K562 (cell line): ENCODE measurements at regions not wholly inside any gene's neighbourhood (a gene's known extent, or its start where the extent isn't known, plus 50 kb on each side); places are given as distances from the start of the nearest gene placed in this dataset.
A peak's percentile ranks its signal among the peaks of the same experiment; 100 is the strongest.

ENCODE experiments used
- ARID3A ChIP-seq: IDR thresholded peaks from 2 replicates; pipeline ENCODE4 v1.6.1; 2012; ENCODE audit warnings: low read depth, low read length, improper control_type of control experiment, borderline replicate concordance
- BACH1 ChIP-seq: fragments of 200-800 bp; sonication (Bioruptor generic); IDR thresholded peaks from 2 replicates; pipeline ENCODE4 v1.6.1; 2016; ENCODE audit warnings: missing genetic modification characterization, missing compliant biosample characterization
- FOXA3 ChIP-seq, 2 experiments: fragments of 450-650 bp in 1 of 2; sonication (generic) in 1 of 2; formaldehyde crosslinking; IDR thresholded peaks in 1 of 2; conservative IDR thresholded peaks in 1 of 2; 2 replicates each; pipeline versions ENCODE4 v1.4.0 to v1.8.0; 2020 to 2022; ENCODE audit warnings: mild to moderate bottlenecking in 2 of 2, missing genetic modification reagents in 1 of 2
- GTF2A2 ChIP-seq: IDR thresholded peaks from 2 replicates; pipeline ENCODE4 v1.6.1; 2016; ENCODE audit warnings: mild to moderate bottlenecking, missing genetic modification characterization, missing compliant biosample characterization
- NFATC3 ChIP-seq: fragments of 450-650 bp; IDR thresholded peaks from 2 replicates; pipeline ENCODE4 v1.6.1; 2017; ENCODE audit warnings: mild to moderate bottlenecking
- NRF1 ChIP-seq, 2 experiments: fragments of 450-650 bp; IDR thresholded peaks in 1 of 2; conservative IDR thresholded peaks in 1 of 2; 2 replicates each; pipeline ENCODE4 v1.6.1; 2014; ENCODE audit warnings: mild to moderate bottlenecking in 2 of 2
- PHF8 ChIP-seq: fragments of 200-600 bp; sonication (generic); IDR thresholded peaks from 2 replicates; pipeline ENCODE4 v1.6.1; 2012; ENCODE audit warnings: mixed run types, mild to moderate bottlenecking, inconsistent platforms, low read length, moderate library complexity, borderline replicate concordance
- RBBP5 ChIP-seq: fragments of 200-600 bp; sonication (generic); IDR thresholded peaks from 2 replicates; pipeline ENCODE4 v1.6.1; 2012; ENCODE audit warnings: borderline replicate concordance, mild to moderate bottlenecking, low read length, control low read depth, inconsistent platforms; ENCODE audit not compliant: insufficient read depth, poor library complexity, severe bottlenecking
- SETDB1 ChIP-seq: IDR thresholded peaks from one replicate; pipeline ENCODE4 v1.6.1; 2012; ENCODE audit warnings: low read length, control low read depth, inconsistent platforms
- STAT5B ChIP-seq: fragments of 250-450 bp; sonication (Bioruptor Pico); IDR thresholded peaks from 2 replicates; pipeline ENCODE4 v1.8.0; 2021; ENCODE audit warnings: mild to moderate bottlenecking, inconsistent platforms
- ZC3H8 ChIP-seq: fragments of 450-650 bp; IDR thresholded peaks from 2 replicates; pipeline ENCODE4 v1.6.1; 2017
- ZNF165 ChIP-seq: fragments of 250-450 bp; sonication (Bioruptor Pico); IDR thresholded peaks from 2 replicates; pipeline ENCODE4 v1.4.0; 2020; ENCODE audit warnings: borderline replicate concordance
- ZNF224 ChIP-seq: sonication (generic); formaldehyde crosslinking; IDR thresholded peaks from 2 replicates; pipeline ENCODE4 v1.8.0; 2022; ENCODE audit warnings: mild to moderate bottlenecking, missing genetic modification reagents
- ZNF263 ChIP-seq: sonication (generic); formaldehyde crosslinking; IDR thresholded peaks from 2 replicates; pipeline ENCODE4 v1.8.0; 2022; ENCODE audit warnings: mild to moderate bottlenecking, missing genetic modification reagents, borderline replicate concordance
- ZNF408 ChIP-seq: fragments of 250-450 bp; sonication (Bioruptor Pico); IDR thresholded peaks from 2 replicates; pipeline ENCODE4 v1.4.0; 2020; ENCODE audit warnings: low read depth, mild to moderate bottlenecking, moderate library complexity
- ZNF41 ChIP-seq: fragments of 250-450 bp; sonication (Bioruptor Pico); conservative IDR thresholded peaks from 2 replicates; pipeline ENCODE4 v1.4.0; 2020; ENCODE audit warnings: mild to moderate bottlenecking
- ZNF639 ChIP-seq, 2 experiments: fragments of 200-800 bp in 1 of 2; sonication (Bioruptor generic) in 1 of 2; sonication (generic) in 1 of 2; formaldehyde crosslinking in 1 of 2; IDR thresholded peaks in 1 of 2; conservative IDR thresholded peaks in 1 of 2; 2 replicates each; pipeline versions ENCODE4 v1.5.0 to v1.6.1; 2016 to 2020; ENCODE audit warnings: missing compliant biosample characterization in 1 of 2, missing genetic modification characterization in 1 of 2, missing genetic modification reagents in 1 of 2
- ZNF699 ChIP-seq: fragments of 250-450 bp; sonication (Bioruptor Pico); IDR thresholded peaks from 2 replicates; pipeline ENCODE4 v1.8.0; 2021; ENCODE audit warnings: mild to moderate bottlenecking, moderate library complexity; ENCODE audit not compliant: insufficient replicate concordance
- TF ChIP-seq, protein P1 (sequence below): fragments of 250-450 bp; sonication (Bioruptor Pico); IDR thresholded peaks from 2 replicates; pipeline ENCODE4 v1.4.0; 2020; ENCODE audit warnings: mild to moderate bottlenecking
- TF ChIP-seq, protein P2 (sequence below): sonication (generic); formaldehyde crosslinking; IDR thresholded peaks from 2 replicates; pipeline ENCODE4 v1.8.0; 2022; ENCODE audit warnings: mild to moderate bottlenecking, low read depth, missing genetic modification reagents
- TF ChIP-seq, protein P3 (sequence below): IDR thresholded peaks from 2 replicates; pipeline ENCODE4 v1.6.1; 2011; ENCODE audit warnings: borderline replicate concordance, low read depth, mild to moderate bottlenecking, moderate library complexity, low read length; ENCODE audit not compliant: insufficient read depth, poor library complexity, severe bottlenecking

- TF ChIP-seq ARID3A (no peak), ZNF263 (0 out of 2 replicates have a peak, but pooled peaks have one; percentile 12), PHF8 (no peak), NRF1 (conservative IDR thresholded peaks at IDR 0.05 in 1 of 2, IDR thresholded peaks at IDR 0.05 in 1 of 2) (no peak), RBBP5 (no peak), ZNF224 (CRISPR knock-in tag) (no peak), ZC3H8 (no peak), ZNF699 (CRISPR knock-in tag) (no peak), NFATC3 (no peak), BACH1 (tag) (no peak), FOXA3 (CRISPR knock-in tag; conservative IDR thresholded peaks at IDR 0.05 in 1 of 2, IDR thresholded peaks at IDR 0.05 in 1 of 2) (no peak), SETDB1 (no peak), GTF2A2 (tag) (no peak), ZNF639 (CRISPR knock-in tag; conservative IDR thresholded peaks at IDR 0.05 in 1 of 2, IDR thresholded peaks at IDR 0.05 in 1 of 2) (no peak), ZNF41 (no peak), ZNF165 (no peak), ZNF408 (CRISPR knock-in tag) (no peak), STAT5B (no peak)
- TF ChIP-seq, protein P1, sequence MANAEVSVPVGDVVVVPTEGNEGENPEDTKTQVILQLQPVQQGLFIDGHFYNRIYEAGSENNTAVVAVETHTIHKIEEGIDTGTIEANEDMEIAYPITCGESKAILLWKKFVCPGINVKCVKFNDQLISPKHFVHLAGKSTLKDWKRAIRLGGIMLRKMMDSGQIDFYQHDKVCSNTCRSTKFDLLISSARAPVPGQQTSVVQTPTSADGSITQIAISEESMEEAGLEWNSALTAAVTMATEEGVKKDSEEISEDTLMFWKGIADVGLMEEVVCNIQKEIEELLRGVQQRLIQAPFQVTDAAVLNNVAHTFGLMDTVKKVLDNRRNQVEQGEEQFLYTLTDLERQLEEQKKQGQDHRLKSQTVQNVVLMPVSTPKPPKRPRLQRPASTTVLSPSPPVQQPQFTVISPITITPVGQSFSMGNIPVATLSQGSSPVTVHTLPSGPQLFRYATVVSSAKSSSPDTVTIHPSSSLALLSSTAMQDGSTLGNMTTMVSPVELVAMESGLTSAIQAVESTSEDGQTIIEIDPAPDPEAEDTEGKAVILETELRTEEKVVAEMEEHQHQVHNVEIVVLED, result no peak
- TF ChIP-seq, protein P2, sequence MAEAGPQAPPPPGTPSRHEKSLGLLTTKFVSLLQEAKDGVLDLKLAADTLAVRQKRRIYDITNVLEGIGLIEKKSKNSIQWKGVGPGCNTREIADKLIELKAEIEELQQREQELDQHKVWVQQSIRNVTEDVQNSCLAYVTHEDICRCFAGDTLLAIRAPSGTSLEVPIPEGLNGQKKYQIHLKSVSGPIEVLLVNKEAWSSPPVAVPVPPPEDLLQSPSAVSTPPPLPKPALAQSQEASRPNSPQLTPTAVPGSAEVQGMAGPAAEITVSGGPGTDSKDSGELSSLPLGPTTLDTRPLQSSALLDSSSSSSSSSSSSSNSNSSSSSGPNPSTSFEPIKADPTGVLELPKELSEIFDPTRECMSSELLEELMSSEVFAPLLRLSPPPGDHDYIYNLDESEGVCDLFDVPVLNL (CRISPR knock-in tag), result no peak
- TF ChIP-seq, protein P3, sequence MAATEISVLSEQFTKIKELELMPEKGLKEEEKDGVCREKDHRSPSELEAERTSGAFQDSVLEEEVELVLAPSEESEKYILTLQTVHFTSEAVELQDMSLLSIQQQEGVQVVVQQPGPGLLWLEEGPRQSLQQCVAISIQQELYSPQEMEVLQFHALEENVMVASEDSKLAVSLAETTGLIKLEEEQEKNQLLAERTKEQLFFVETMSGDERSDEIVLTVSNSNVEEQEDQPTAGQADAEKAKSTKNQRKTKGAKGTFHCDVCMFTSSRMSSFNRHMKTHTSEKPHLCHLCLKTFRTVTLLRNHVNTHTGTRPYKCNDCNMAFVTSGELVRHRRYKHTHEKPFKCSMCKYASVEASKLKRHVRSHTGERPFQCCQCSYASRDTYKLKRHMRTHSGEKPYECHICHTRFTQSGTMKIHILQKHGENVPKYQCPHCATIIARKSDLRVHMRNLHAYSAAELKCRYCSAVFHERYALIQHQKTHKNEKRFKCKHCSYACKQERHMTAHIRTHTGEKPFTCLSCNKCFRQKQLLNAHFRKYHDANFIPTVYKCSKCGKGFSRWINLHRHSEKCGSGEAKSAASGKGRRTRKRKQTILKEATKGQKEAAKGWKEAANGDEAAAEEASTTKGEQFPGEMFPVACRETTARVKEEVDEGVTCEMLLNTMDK, result peak; percentile 17
Observed at GRCh38 chr16:85347213-85347591, 234.9 kb upstream of the CIBAR2 start (continued).
